K562 (cell line): ENCODE measurements at regions not wholly inside any gene's neighbourhood (a gene's known extent, or its start where the extent isn't known, plus 50 kb on each side); places are given as distances from the start of the nearest gene placed in this dataset.

Experiments
- ATAC-seq: fragments of 200-7000 bp; cut with Tn5 transposase; 3 replicates; pipeline ENCODE4 v1.9.1; 2020; ENCODE audit warnings: moderate library complexity
- BruUV-seq: library from RNA; stranded (reverse); fragments of 400-500 nt; replicated peaks from 2 replicates; lab custom pipeline; 2021; lab: Mats Ljungman, UMichigan
- CTCF ChIA-PET: fragments of 300-600 bp; formaldehyde crosslinking; extraction: SDS; loops from one replicate; lab custom pipeline; 2021; ENCODE audit warnings: low intra/inter-chr PET ratio; lab: Yijun Ruan, JAX
- POLR2A ChIA-PET: fragments of 300-600, 350-650 bp; sonication (Branson Sonifier 250); formaldehyde crosslinking; extraction: SDS; loops from one replicate; lab custom pipeline; 2021; ENCODE audit warnings: antibody characterized with exemption, inconsistent platforms; lab: Yijun Ruan, JAX
- DNase-seq, 4 experiments: peaks; one replicate each; pipeline versions ENCODE4 v3.0.0 to v3.0.0-alpha.2; 2011 to 2018; ENCODE audit warnings: low spot score in 3 of 4, mixed read lengths in 3 of 4; ENCODE audit errors: extremely low read depth in 1 of 4
- FAIRE-seq: peaks from 2 replicates; lab custom pipeline; 2011; peaks lifted over from hg19 to GRCh38; lab: Jason Lieb, UNC
- H2AFZ ChIP-seq: 2 replicates; pipeline ENCODE4 v1.6.0; 2011; ENCODE audit warnings: low read depth, low read length, control low read depth, inconsistent platforms
- H3K27ac ChIP-seq: fragments of 200-600 bp; 3 replicates; pipeline ENCODE4 v1.8.0; 2011; ENCODE audit warnings: low read depth, mild to moderate bottlenecking, control low read depth, inconsistent platforms, low read length, moderate library complexity, mixed read lengths; ENCODE audit errors: extremely low read depth
- H3K27me3 ChIP-seq, 2 experiments: fragments of 300-600 bp in 1 of 2; 2 replicates in 1 of 2; 3 replicates in 1 of 2; pipeline versions ENCODE4 v1.6.0 to v1.8.0; 2011; ENCODE audit warnings: inconsistent platforms in 2 of 2, low read length in 2 of 2, mild to moderate bottlenecking in 1 of 2, mixed read lengths in 1 of 2, moderate library complexity in 1 of 2; ENCODE audit not compliant: control insufficient read depth in 2 of 2, insufficient read depth in 2 of 2
- H3K36me3 ChIP-seq: fragments of 300-600 bp; 3 replicates; pipeline ENCODE4 v1.8.0; 2011; ENCODE audit warnings: mild to moderate bottlenecking, low read length, inconsistent platforms; ENCODE audit not compliant: control insufficient read depth, insufficient read depth
- H3K4me1 ChIP-seq, 2 experiments: fragments of 200-600 bp in 1 of 2; replicated peaks in 1 of 2; 2 replicates in 1 of 2; 3 replicates in 1 of 2; pipeline versions ENCODE4 v1.5.1 to v1.8.0; 2011; ENCODE audit warnings: inconsistent platforms in 2 of 2, low read length in 2 of 2, mild to moderate bottlenecking in 1 of 2, mixed read lengths in 1 of 2, moderate library complexity in 1 of 2; ENCODE audit not compliant: control insufficient read depth in 2 of 2, insufficient read depth in 2 of 2
- H3K4me2 ChIP-seq: 2 replicates; pipeline ENCODE4 v1.6.1; 2011; ENCODE audit warnings: low read length, control low read depth, inconsistent platforms, mixed read lengths; ENCODE audit not compliant: insufficient read depth
- H3K4me3 ChIP-seq: fragments of 200-600 bp; sonication (generic), shearing (Covaris generic); 2 replicates; pipeline ENCODE4 v1.5.1; 2016; ENCODE audit warnings: control low read depth, inconsistent platforms
- H3K79me2 ChIP-seq: fragments of 200-600 bp; 3 replicates; pipeline ENCODE4 v1.8.0; 2011; ENCODE audit warnings: low read length, inconsistent platforms; ENCODE audit not compliant: control insufficient read depth, insufficient read depth
- H3K9ac ChIP-seq, 2 experiments: 2 replicates each; pipeline versions ENCODE4 v1.6.0 to v1.6.1; 2011; ENCODE audit warnings: low read depth in 2 of 2, low read length in 2 of 2, control low read depth in 1 of 2, inconsistent platforms in 1 of 2, mild to moderate bottlenecking in 1 of 2, mixed read lengths in 1 of 2; ENCODE audit not compliant: insufficient read depth in 1 of 2
- H3K9me1 ChIP-seq: one replicate; pipeline ENCODE4 v1.6.0; 2011; ENCODE audit warnings: inconsistent platforms, mild to moderate bottlenecking, low read length, moderate library complexity; ENCODE audit not compliant: control insufficient read depth, insufficient read depth
- H3K9me3 ChIP-seq: replicated peaks from 2 replicates; pipeline ENCODE4 v1.5.1; 2011; ENCODE audit warnings: low read depth, low read length, inconsistent platforms; ENCODE audit not compliant: control insufficient read depth, insufficient read depth
- H4K20me1 ChIP-seq: replicated peaks from 2 replicates; pipeline ENCODE4 v1.6.1; 2011; ENCODE audit warnings: low read length, inconsistent platforms, mixed read lengths; ENCODE audit not compliant: control insufficient read depth, insufficient read depth
- DNMT1 ChIP-seq: fragments of 450-650 bp; IDR thresholded peaks from 2 replicates; pipeline ENCODE4 v1.6.1; 2016; ENCODE audit warnings: antibody characterized with exemption, mild to moderate bottlenecking
- EGR1 ChIP-seq: fragments of 450-650 bp; conservative IDR thresholded peaks from 2 replicates; pipeline ENCODE4 v1.6.1; 2017; ENCODE audit warnings: mild to moderate bottlenecking
- KLF16 ChIP-seq: IDR thresholded peaks from 2 replicates; pipeline ENCODE4 v1.6.1; 2016; ENCODE audit warnings: antibody characterized with exemption
- MXD1 ChIP-seq: fragments of 250-450 bp; sonication (Bioruptor Pico); IDR thresholded peaks from 2 replicates; pipeline ENCODE4 v1.8.0; 2021; ENCODE audit warnings: borderline replicate concordance, mild to moderate bottlenecking, moderate library complexity; ENCODE audit not compliant: poor library complexity, severe bottlenecking
- NFE2 ChIP-seq: IDR thresholded peaks from 2 replicates; pipeline ENCODE4 v1.6.1; 2014; ENCODE audit warnings: antibody characterized with exemption, low read depth
- NFIX ChIP-seq: fragments of 250-450 bp; sonication (Bioruptor Pico); IDR thresholded peaks from 2 replicates; pipeline ENCODE4 v1.4.0; 2020; ENCODE audit warnings: low read depth, mild to moderate bottlenecking, moderate library complexity
- TGIF2 ChIP-seq: sonication (generic); formaldehyde crosslinking; IDR thresholded peaks from 2 replicates; pipeline ENCODE4 v1.8.1; 2022; ENCODE audit warnings: mild to moderate bottlenecking, missing genetic modification reagents, moderate library complexity
- VEZF1 ChIP-seq: fragments of 200-800 bp; sonication (Bioruptor generic); IDR thresholded peaks from 2 replicates; pipeline ENCODE4 v1.6.1; 2017; ENCODE audit warnings: missing genetic modification characterization, missing compliant biosample characterization
- ZBTB8A ChIP-seq: fragments of 450-650 bp; IDR thresholded peaks from 2 replicates; pipeline ENCODE4 v1.6.1; 2018; ENCODE audit warnings: mild to moderate bottlenecking, moderate library complexity; ENCODE audit not compliant: partially characterized antibody
- ZNF143 ChIP-seq: sonication (generic); formaldehyde crosslinking; IDR thresholded peaks from 2 replicates; pipeline ENCODE4 v1.9.0; 2022; ENCODE audit warnings: mild to moderate bottlenecking, missing genetic modification reagents
- ZNF274 ChIP-seq: IDR thresholded peaks from 2 replicates; pipeline ENCODE4 v1.6.1; 2011; ENCODE audit warnings: low read depth, mild to moderate bottlenecking, low read length, moderate library complexity, borderline replicate concordance
- ZNF561 ChIP-seq: fragments of 450-650 bp; formaldehyde crosslinking; conservative IDR thresholded peaks from 2 replicates; pipeline ENCODE4 v1.4.0; 2020; ENCODE audit warnings: mild to moderate bottlenecking, moderate library complexity
- WGBS: fragments of 100-300 bp; shearing (Covaris generic); methylation state at CpG from one replicate; pipeline ENCODE4 v1.1.6; 2016; ENCODE audit warnings: low coverage, mixed read lengths; ENCODE audit not compliant: insufficient coverage; ENCODE audit errors: missing lambda C conversion rate; 5-methylcytosine and 5-hydroxymethylcytosine counted together
- in situ Hi-C: fragments of 300-500 bp; cut with MboI; formaldehyde crosslinking; loops from 4 replicates; pipeline ENCODE4 v1.15.0; 2018; ENCODE audit warnings: inconsistent platforms, mixed read lengths
- intact Hi-C: fragments of 100-400 bp; cut with micrococcal nuclease; formaldehyde crosslinking; loops from 2 replicates; pipeline ENCODE4 v1.14.2; 2022
- TF ChIP-seq, protein P1 (sequence below): fragments of 250-450 bp; sonication (Bioruptor Pico); IDR thresholded peaks from 2 replicates; pipeline ENCODE4 v1.4.0; 2020

GRCh38 chr5:167634432-167634831, 657.0 kb upstream of the WWC1 start:
- H3K9me3 ChIP-seq, result no peaks in the 10 kb centered on the region
- no peaks in the 10 kb centered on the region for H3K36me3 ChIP-seq
- H3K4me2 ChIP-seq, result no peak overlapping the region
- H3K9ac ChIP-seq, result no peak overlapping the region
- H3K4me3 ChIP-seq, result no peak overlapping the region
- in situ Hi-C loops (no loop called here), intact Hi-C loops (no loop called here)
- CTCF ChIA-PET, result no interaction called here
- no peak for DNase-seq
- 0% methylated on average over 1 of the region's 1 CpG for WGBS
- POLR2A ChIA-PET, result no interaction called here
- H3K27me3 ChIP-seq, result no peaks in the 10 kb centered on the region
- H2AFZ ChIP-seq, result no peak overlapping the region
- no peaks in the 10 kb centered on the region for H3K4me1 ChIP-seq
- H3K27ac ChIP-seq, result no peak overlapping the region
- H3K79me2 ChIP-seq, result no peaks in the 10 kb centered on the region
- H4K20me1 ChIP-seq, result no peaks in the 10 kb centered on the region
- FAIRE-seq, result no peak
- no peak for ATAC-seq
- BruUV-seq, result no TSS peak
- H3K9me1 ChIP-seq, result no peaks in the 10 kb centered on the region
- TF ChIP-seq, protein P1, sequence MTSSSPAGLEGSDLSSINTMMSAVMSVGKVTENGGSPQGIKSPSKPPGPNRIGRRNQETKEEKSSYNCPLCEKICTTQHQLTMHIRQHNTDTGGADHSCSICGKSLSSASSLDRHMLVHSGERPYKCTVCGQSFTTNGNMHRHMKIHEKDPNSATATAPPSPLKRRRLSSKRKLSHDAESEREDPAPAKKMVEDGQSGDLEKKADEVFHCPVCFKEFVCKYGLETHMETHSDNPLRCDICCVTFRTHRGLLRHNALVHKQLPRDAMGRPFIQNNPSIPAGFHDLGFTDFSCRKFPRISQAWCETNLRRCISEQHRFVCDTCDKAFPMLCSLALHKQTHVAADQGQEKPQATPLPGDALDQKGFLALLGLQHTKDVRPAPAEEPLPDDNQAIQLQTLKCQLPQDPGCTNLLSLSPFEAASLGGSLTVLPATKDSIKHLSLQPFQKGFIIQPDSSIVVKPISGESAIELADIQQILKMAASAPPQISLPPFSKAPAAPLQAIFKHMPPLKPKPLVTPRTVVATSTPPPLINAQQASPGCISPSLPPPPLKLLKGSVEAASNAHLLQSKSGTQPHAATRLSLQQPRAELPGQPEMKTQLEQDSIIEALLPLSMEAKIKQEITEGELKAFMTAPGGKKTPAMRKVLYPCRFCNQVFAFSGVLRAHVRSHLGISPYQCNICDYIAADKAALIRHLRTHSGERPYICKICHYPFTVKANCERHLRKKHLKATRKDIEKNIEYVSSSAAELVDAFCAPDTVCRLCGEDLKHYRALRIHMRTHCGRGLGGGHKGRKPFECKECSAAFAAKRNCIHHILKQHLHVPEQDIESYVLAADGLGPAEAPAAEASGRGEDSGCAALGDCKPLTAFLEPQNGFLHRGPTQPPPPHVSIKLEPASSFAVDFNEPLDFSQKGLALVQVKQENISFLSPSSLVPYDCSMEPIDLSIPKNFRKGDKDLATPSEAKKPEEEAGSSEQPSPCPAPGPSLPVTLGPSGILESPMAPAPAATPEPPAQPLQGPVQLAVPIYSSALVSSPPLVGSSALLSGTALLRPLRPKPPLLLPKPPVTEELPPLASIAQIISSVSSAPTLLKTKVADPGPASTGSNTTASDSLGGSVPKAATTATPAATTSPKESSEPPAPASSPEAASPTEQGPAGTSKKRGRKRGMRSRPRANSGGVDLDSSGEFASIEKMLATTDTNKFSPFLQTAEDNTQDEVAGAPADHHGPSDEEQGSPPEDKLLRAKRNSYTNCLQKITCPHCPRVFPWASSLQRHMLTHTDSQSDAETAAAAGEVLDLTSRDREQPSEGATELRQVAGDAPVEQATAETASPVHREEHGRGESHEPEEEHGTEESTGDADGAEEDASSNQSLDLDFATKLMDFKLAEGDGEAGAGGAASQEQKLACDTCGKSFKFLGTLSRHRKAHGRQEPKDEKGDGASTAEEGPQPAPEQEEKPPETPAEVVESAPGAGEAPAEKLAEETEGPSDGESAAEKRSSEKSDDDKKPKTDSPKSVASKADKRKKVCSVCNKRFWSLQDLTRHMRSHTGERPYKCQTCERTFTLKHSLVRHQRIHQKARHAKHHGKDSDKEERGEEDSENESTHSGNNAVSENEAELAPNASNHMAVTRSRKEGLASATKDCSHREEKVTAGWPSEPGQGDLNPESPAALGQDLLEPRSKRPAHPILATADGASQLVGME, result no peak
- TF ChIP-seq TGIF2 (CRISPR knock-in tag) (no peak), ZNF143 (CRISPR knock-in tag) (no peak), VEZF1 (CRISPR knock-in tag) (no peak), ZBTB8A (no peak), ZNF561 (no peak), KLF16 (no peak), NFIX (CRISPR knock-in tag) (no peak), EGR1 (no peak), DNMT1 (no peak), MXD1 (CRISPR knock-in tag) (no peak), NFE2 (no peak), ZNF274 (no peak)
